ENCODE measurements at regions not wholly inside any gene's neighbourhood (a gene's known extent, or its start where the extent isn't known, plus 50 kb on each side); places are given as distances from the start of the nearest gene placed in this dataset.

GRCh38 chr5:124692950-124693349 lies 53.5 kb downstream of the ZNF608 start:
- no peak for DNase-seq

- no peak for DNase-seq
These were observed 54.1 kb downstream of the ZNF608 start for GRCh38 chr5:124692324-124692723.

GRCh38 chr5:124689653-124690052 lies 56.8 kb downstream of the ZNF608 start:
- no peak for DNase-seq

GRCh38 chr5:124686239-124687004 lies 60.0 kb downstream of the ZNF608 start:
- no peak for DNase-seq

- DNase-seq: no peak
These were observed 61.0 kb downstream of the ZNF608 start for GRCh38 chr5:124685404-124685930.

GRCh38 chr5:124683917-124684555 lies 62.4 kb downstream of the ZNF608 start:
- no peak for DNase-seq

- no peak for DNase-seq
These were observed 66.8 kb downstream of the ZNF608 start for GRCh38 chr5:124679578-124680199.

GRCh38 chr5:124678922-124679519 lies 67.4 kb downstream of the ZNF608 start:
- DNase-seq: no peak

GRCh38 chr5:124678468-124678867 lies 68.0 kb downstream of the ZNF608 start:
- DNase-seq: no peak

GRCh38 chr5:124677374-124678351 lies 68.8 kb downstream of the ZNF608 start:
- no peak for DNase-seq

- no peak for DNase-seq
These were observed 70.2 kb downstream of the ZNF608 start for GRCh38 chr5:124675931-124676846.

GRCh38 chr5:124671193-124671592 lies 75.2 kb downstream of the ZNF608 start:
- no peak for DNase-seq

GRCh38 chr5:124670722-124671184 lies 75.7 kb downstream of the ZNF608 start:
- DNase-seq: no peak

GRCh38 chr5:124669956-124670721 lies 76.3 kb downstream of the ZNF608 start:
- DNase-seq: no peak

- no peak for DNase-seq
These were observed 77.2 kb downstream of the ZNF608 start for GRCh38 chr5:124669300-124669648.

- no peak for DNase-seq
These were observed 77.8 kb downstream of the ZNF608 start for GRCh38 chr5:124668353-124669299.

GRCh38 chr5:124665625-124666024 lies 80.8 kb downstream of the ZNF608 start:
- no peak for DNase-seq

GRCh38 chr5:124665035-124665434 lies 81.4 kb downstream of the ZNF608 start:
- DNase-seq: no peak

- no peak for DNase-seq
These were observed 82.2 kb downstream of the ZNF608 start for GRCh38 chr5:124664287-124664686.

Measured in effector CD4-positive, alpha-beta T cell (primary cell).